ENCODE measurements at regions not wholly inside any gene's neighbourhood (a gene's known extent, or its start where the extent isn't known, plus 50 kb on each side); places are given as distances from the start of the nearest gene placed in this dataset.
"Not testable (repeated sequence)": the region's sequence is repeated elsewhere in the genome, so short reads cannot be mapped to it uniquely, and the experiment has no call there.

DNA sequence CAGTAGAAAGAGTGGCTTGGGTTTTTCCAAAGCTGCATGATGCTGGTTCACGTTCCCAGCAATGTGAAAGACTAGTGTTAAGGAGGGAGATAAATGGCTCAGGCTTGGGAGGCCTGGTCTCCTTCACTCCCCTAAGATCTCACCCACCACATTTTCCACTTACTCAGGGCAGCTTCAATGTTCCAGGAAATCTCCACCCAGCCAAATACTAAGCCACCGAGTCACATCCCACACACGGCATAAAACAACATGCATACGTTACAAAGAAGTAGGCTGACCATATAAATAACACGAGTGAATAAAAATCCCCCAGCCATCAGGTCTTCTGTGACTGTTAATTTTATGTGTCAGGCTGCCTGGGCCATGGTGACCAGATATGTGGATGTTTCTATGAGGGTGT lies 303.5 kb downstream of the SFMBT2 start:
- Histone ChIP-seq H2AFZ (ENCODE audit: low read depth, low read length, poor library complexity, severe bottlenecking) (no peak overlapping the region), H3K9me3 (ENCODE audit: control insufficient read depth in 1 of 2, insufficient read depth in 1 of 2, low read depth in 1 of 2, low read length in 2 of 2) (no peaks in the 10 kb centered on the region), H4K20me1 (ENCODE audit: insufficient read depth) (no peaks in the 10 kb centered on the region), H3K4me2 (ENCODE audit: low read length) (no peak overlapping the region), H3K9ac (ENCODE audit: low read length) (no peak overlapping the region), H3K27me3 (ENCODE audit: insufficient read depth, low read length) (no peaks in the 10 kb centered on the region; the same call in 1 of the 2 replicates), H3K27ac (ENCODE audit: low read depth, low read length) (no peak overlapping the region), H3K9me2 (ENCODE audit: insufficient read depth) (no peaks in the 10 kb centered on the region), H3K4me3 (replicated peaks in 1 of 2; ENCODE audit: low read depth in 1 of 2, low read length in 2 of 2) (no peak overlapping the region), H3K36me3 (ENCODE audit: control insufficient read depth in 1 of 2, insufficient read depth in 2 of 2, low read length in 2 of 2) (no peaks in the 10 kb centered on the region), H3K4me1 (ENCODE audit: control insufficient read depth in 1 of 2, insufficient read depth in 2 of 2, low read length in 2 of 2) (no peaks in the 10 kb centered on the region), H3K79me2 (ENCODE audit: insufficient read depth, low read length) (no peaks in the 10 kb centered on the region)
- RAD21 ChIA-PET (ENCODE audit: low non-redundant PET in 1 of 2, low total read pairs in 2 of 2, uncharacterized antibody in 2 of 2, unreplicated experiment in 2 of 2), result no interaction called here
- no peak for ATAC-seq
- no peak for TF ChIP-seq SIN3A (IDR thresholded peaks at IDR 0.05; ENCODE audit: low read depth)
- no peak for TF ChIP-seq JUND (IDR thresholded peaks at IDR 0.05)
- TF ChIP-seq CBX3 (IDR thresholded peaks at IDR 0.05; ENCODE audit: low read depth), result no peak
- TF ChIP-seq EZH2phosphoT487 (IDR thresholded peaks at IDR 0.05; ENCODE audit: borderline replicate concordance), result no peak
- no peak for TF ChIP-seq EGR1 (IDR thresholded peaks at IDR 0.05; ENCODE audit: low read depth)
- TF ChIP-seq POLR2AphosphoS5 (IDR thresholded peaks at IDR 0.05; ENCODE audit: low read depth, low read length), result no peak
- TF ChIP-seq FOSL1 (IDR thresholded peaks at IDR 0.05; ENCODE audit: low read depth), result no peak
- no peak for TF ChIP-seq ZNF274 (IDR thresholded peaks at IDR 0.05; ENCODE audit: low read depth, low read length)
- TF ChIP-seq SRF (IDR thresholded peaks at IDR 0.05; ENCODE audit: low read depth), result no peak
- TF ChIP-seq CEBPB (IDR thresholded peaks at IDR 0.05; ENCODE audit: low read depth), result no peak
- no peak for TF ChIP-seq YY1 (IDR thresholded peaks at IDR 0.05; ENCODE audit: extremely low read depth, insufficient replicate concordance, low read depth, low read length)
- TF ChIP-seq, protein P1, sequence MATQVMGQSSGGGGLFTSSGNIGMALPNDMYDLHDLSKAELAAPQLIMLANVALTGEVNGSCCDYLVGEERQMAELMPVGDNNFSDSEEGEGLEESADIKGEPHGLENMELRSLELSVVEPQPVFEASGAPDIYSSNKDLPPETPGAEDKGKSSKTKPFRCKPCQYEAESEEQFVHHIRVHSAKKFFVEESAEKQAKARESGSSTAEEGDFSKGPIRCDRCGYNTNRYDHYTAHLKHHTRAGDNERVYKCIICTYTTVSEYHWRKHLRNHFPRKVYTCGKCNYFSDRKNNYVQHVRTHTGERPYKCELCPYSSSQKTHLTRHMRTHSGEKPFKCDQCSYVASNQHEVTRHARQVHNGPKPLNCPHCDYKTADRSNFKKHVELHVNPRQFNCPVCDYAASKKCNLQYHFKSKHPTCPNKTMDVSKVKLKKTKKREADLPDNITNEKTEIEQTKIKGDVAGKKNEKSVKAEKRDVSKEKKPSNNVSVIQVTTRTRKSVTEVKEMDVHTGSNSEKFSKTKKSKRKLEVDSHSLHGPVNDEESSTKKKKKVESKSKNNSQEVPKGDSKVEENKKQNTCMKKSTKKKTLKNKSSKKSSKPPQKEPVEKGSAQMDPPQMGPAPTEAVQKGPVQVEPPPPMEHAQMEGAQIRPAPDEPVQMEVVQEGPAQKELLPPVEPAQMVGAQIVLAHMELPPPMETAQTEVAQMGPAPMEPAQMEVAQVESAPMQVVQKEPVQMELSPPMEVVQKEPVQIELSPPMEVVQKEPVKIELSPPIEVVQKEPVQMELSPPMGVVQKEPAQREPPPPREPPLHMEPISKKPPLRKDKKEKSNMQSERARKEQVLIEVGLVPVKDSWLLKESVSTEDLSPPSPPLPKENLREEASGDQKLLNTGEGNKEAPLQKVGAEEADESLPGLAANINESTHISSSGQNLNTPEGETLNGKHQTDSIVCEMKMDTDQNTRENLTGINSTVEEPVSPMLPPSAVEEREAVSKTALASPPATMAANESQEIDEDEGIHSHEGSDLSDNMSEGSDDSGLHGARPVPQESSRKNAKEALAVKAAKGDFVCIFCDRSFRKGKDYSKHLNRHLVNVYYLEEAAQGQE (IDR thresholded peaks at IDR 0.05; ENCODE audit: low read depth), result no peak
- TF ChIP-seq POLR2A (IDR thresholded peaks at IDR 0.05; ENCODE audit: borderline replicate concordance, extremely low read depth, insufficient read depth, insufficient read length), result no peak
- POLR2A ChIA-PET, result no interaction called here
- BruUV-seq (replicated peaks), result no TSS peak
- DNase-seq (ENCODE audit: low read depth, low spot score), result no peak
- CTCF ChIA-PET, result no interaction called here
- intact Hi-C loops (cut with micrococcal nuclease), result no loop called here

DNA sequence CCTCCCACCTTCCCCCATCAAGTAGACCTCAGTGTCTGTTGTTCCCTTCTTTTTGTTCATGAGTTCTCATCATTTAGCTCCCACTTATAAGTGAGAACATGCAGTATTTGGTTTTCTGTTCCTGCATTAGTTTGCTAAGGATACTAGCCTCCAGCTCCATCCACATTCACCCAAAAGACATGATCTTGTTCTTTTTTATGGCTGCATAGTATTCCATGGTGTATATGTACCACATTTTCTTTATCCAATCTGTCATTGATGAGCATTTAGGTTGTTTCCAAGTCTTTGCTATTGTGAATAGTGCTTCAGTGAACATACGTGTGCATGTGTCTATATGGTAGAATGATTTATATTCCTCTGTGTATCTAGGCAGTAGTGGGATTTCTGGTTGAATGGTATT lies 306.5 kb downstream of the SFMBT2 start:
- DNase-seq (ENCODE audit: low read depth, low spot score); BruUV-seq (replicated peaks); H3K9ac ChIP-seq (ENCODE audit: low read length); CTCF ChIA-PET; H3K27ac ChIP-seq (ENCODE audit: low read depth, low read length); H3K4me1 ChIP-seq (ENCODE audit: control insufficient read depth in 1 of 2, insufficient read depth in 2 of 2, low read length in 2 of 2); POLR2A ChIA-PET; H3K27me3 ChIP-seq (ENCODE audit: insufficient read depth, low read length); ATAC-seq; H3K4me2 ChIP-seq (ENCODE audit: low read length); H3K4me3 ChIP-seq (replicated peaks in 1 of 2; ENCODE audit: low read depth in 1 of 2, low read length in 2 of 2); intact Hi-C loops (cut with micrococcal nuclease); H4K20me1 ChIP-seq (ENCODE audit: insufficient read depth); H3K9me3 ChIP-seq (ENCODE audit: control insufficient read depth in 1 of 2, insufficient read depth in 1 of 2, low read depth in 1 of 2, low read length in 2 of 2); H3K9me2 ChIP-seq (ENCODE audit: insufficient read depth); RAD21 ChIA-PET (ENCODE audit: low non-redundant PET in 1 of 2, low total read pairs in 2 of 2, uncharacterized antibody in 2 of 2, unreplicated experiment in 2 of 2); H3K79me2 ChIP-seq (ENCODE audit: insufficient read depth, low read length); H3K36me3 ChIP-seq (ENCODE audit: control insufficient read depth in 1 of 2, insufficient read depth in 2 of 2, low read length in 2 of 2); H2AFZ ChIP-seq (ENCODE audit: low read depth, low read length, poor library complexity, severe bottlenecking): not testable (repeated sequence)

Data from HCT116 (cell line).